T-helper 1 cell treated with Interleukin-12 subunit alpha and Interleukin-12 subunit beta and Interleukin-4 antibody, amounts not matched to agents 30 ng/mL and 1 ng/mL, for 36 hours (primary cell): ENCODE measurements at regions not wholly inside any gene's neighbourhood (a gene's known extent, or its start where the extent isn't known, plus 50 kb on each side); places are given as distances from the start of the nearest gene placed in this dataset.
"Not testable (repeated sequence)": the region's sequence is repeated elsewhere in the genome, so short reads cannot be mapped to it uniquely, and the experiment has no call there.

Experiments
- intact Hi-C: fragments of 100-400 bp; cut with micrococcal nuclease; formaldehyde crosslinking; loops from one replicate; pipeline ENCODE4 v1.15.1; 2024

DNA sequence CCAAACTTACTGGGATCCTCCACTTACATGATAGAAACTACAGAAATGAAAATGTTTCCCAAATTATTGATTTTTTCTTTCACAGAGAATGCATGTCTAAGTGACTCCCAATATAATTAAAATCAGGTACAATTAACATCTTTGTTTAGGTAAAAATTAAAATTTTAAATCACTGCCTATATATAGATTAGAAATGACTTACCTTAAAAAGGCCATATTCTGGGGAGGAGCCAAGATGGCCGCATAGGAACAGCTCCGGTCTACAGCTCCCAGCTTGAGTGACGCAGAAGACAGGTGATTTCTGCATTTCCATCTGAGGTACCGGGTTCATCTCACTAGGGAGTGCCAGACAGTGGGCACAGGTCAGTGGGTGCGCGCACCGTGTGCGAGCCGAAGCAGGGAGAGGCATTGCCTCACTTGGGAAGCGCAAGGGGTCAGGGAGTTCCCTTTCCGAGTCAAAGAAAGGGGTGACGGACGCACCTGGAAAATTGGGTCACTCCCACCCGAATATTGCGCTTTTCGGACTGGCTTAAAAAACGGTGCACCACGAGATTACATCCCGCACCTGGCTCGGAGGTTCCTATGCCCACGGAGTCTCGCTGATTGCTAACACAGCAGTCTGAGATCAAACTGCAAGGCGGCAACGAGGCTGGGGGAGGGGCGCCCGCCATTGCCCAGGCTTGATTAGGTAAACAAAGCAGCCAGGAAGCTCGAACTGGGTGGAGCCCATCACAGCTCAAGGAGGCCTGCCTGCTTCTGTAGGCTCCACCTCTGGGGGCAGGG, 757.9 kb downstream of the C4orf33 start:
- intact Hi-C loops: not testable (repeated sequence)

DNA sequence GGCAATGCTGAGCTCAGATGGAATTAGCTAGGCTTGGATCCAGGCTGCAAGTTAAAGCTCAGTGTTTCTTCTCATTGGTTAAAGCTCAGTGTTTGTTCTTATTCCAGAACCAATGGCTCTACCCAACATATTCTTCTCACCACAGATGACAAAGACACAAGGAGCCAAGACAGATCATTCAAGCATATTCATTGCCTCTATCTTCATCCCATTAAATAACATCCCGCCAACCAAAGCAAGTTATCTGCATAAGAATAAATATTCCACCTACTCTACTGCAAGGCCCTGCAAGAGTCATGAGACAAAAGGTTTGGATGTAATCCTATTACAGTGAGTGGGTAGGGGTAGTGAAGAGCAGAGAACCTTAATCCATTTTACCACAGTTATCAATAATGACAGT, 766.5 kb downstream of the C4orf33 start:
- intact Hi-C loops: no loop called here

DNA sequence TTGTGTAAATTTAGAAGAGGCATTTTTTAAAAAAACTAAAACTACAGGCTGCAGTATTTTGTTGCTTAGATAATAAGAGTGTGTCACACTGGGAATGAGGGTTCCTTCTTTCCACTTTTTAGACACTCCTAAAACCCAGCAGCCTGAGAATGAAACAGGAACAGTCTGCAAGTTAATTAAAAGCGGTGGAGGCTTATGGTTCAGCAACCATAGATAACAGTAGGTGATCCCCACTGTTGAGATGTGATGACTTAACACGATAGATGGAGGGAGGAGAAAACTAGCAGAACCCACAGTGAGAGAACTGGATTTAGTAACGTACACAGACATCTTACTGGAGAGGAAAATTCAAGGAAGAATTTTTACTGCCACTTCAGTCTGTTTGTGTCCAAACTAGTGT, 767.3 kb downstream of the C4orf33 start:
- intact Hi-C loops: no loop called here

DNA sequence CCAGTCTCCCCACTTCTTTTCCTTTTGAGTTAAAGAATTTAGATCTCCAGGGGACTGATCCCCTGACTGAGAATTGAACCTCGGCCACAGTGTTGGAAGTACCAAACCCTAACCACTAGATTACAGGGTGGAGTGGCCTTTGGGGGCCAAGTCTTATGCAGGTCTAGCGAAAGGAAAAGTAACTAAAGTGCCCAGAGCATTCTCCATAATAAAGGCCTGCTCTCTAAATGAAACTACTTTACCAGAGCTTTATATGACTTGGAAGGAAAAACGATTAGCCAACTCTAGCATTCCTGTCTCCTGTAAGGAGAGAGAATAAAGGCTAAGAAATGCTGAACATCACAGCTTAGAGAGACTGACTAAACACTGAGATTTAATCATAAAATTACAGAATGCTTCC, 788.0 kb downstream of the C4orf33 start:
- intact Hi-C loops: no loop called here

DNA sequence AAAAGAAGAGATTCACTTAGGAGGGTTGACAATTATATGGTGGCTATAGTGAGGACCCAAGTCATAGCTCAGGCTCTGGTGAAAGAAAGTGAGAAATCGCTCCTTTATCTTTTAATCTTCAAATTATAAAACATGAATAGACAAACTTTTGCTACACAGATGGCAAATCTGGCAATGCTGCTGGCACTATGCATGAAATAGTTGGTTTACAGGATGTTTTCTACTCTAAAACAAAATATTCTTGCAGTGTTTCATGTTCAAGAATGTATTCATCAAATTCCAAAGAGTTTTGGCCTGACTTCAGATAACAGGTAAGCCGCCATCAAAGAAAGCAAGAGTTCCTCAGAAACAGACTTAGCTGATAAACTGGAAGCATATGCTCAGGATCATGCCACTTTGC, 801.2 kb downstream of the C4orf33 start:
- intact Hi-C loops: no loop called here

DNA sequence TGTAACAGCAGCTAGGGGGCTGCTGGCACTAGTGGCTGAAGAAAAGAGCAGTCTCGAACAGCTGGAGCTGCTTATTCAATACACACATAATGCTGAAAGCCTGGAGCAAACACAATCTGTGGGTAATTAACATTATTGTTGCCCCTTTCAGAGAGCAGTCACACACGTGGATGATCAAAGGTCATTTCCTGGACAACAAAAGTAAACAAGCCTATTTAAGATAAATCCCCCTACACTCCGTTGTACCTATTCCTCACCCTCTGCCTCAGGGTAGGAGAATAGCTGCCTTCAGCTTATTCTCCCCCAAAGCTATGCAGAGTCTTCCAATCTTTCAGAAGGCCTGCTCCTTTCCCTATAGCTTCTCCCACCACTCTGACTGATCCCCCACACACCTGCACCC, 803.9 kb downstream of the C4orf33 start:
- intact Hi-C loops: no loop called here

DNA sequence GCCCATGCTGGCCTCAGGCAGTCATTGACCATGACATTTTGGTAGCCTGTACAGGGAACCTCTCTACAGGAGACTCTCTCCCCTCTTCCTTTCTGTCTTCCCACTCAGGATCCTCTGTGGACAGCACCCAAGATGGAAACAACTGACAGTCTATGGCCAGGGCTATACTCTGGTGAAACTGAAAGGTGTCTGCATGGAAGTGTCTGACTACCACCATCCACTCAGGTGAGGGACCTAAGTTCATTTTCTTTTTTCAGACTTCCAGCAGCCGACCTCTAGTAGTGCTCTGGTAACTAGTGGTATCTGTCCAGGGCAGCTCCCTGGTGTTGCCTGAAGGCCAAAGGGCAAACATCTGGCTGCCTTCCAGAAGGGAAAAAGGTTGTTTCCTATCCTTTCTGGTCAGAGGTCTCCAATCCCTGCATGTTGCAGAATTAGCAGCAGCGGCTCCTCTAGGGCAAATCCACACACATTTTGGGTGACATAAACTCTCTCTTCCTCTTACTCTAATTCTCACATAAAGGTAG, 804.5 kb downstream of the C4orf33 start:
- intact Hi-C loops: no loop called here

DNA sequence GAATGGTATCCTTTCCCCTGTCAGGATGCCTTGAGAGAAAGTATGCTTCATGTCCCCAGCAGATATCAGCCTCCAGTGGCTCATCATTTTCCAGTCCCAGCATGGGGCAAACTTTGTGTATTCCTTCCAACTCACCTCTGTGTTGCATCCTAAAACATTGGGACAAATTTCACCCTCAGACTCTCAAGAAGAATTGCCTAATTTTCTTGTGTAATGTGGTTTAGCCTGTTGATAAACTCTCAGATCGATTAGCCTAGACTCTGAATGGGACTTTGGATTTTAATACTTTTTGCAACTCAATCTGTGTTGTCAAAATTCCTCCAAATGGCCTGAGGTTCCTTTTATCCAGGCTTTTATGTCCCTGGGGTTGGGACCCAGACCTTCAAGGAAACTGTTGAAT, 805.3 kb downstream of the C4orf33 start:
- intact Hi-C loops: no loop called here

DNA sequence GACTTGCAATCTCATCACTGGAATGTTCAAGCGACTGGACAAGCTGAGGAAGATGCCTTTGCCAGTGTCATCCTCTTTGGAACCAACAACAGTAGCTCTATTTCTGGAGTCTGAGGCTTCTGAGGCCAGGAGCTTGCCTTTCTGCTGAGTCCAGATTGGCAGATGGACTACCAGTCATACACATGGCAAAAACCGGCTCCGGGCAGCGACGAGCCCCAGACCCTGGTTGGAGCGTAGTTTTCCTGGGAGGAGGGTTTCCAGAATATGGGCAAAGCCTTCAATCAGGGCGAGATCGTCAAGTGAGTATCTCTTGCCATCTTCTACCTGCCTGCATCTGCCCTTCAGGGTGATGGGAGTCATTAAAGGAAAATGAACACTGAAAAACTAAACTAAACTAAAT, 807.9 kb downstream of the C4orf33 start:
- intact Hi-C loops: no loop called here

DNA sequence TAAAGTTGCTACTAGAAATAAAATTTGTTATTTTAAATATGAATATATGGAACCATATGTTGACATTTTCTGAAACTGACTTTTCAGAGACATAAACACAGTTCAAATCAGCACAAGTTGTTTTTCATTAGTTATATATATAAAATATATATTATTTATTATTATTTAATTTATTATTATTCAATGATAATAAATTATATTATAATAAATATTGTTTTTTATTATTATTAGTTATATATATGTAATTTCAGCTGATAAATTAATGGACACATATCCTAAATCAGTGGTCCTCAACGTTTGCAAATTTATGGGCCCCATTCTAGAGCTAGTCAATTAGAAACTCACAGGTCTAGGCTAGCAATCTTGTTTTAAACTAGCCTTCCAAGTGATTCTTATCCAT, 809.3 kb downstream of the C4orf33 start:
- intact Hi-C loops: no loop called here

DNA sequence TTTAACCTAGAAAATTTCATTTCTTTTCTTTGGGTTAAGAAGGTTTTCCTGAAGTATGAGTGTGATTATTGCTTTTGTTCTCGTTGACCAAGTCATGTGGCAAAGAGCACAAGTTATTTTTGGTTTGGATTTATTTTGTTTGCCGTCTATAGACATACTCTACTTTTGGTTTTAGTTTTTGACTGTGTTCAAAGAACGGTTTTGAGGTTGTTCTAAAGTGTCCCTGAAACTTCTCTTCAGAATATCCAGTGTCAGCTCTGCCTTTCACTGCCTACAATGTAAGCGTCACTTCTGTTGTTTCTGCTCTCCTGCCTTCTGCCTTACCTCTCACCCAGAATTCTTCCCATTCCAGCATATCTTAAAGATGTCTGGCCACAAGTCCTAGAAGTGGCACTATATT, 812.2 kb downstream of the C4orf33 start:
- intact Hi-C loops: no loop called here

DNA sequence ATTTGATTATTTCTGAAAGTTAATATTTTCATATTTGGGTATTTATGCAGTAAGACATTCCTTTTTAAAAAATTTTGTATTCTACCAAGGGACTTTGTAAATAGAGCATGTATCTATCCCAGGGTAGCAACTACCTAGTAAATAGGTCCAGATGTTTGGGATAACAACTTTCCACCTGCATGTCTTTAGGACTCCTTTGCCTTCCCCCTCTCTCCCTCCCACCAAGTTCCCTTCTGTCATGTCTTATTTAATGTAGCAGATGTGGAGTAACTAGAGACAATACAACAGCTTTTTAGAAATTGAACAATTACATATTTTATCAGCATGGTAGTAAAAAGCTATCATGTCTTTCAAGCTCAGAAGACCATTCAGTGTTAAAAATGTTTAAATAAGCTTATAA, 821.0 kb downstream of the C4orf33 start:
- intact Hi-C loops: no loop called here

DNA sequence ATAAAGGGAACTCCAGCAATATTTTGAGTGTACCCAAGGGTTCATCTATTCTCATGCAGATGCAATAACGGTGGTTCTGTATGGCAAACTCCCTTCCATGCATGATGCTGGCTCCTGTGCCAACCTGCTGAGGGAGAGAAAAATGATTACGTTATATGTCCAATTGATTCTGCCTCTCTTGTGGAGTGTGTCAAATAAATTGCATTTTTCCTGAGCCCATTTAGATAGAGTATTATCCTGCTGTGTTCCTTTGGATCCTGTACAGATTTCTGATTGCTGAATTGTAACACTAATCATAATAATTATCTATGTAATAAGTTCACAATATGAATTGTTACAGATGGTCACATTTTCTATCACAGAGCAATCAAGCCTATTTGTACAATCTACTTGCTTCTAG, 821.7 kb downstream of the C4orf33 start:
- intact Hi-C loops: no loop called here

DNA sequence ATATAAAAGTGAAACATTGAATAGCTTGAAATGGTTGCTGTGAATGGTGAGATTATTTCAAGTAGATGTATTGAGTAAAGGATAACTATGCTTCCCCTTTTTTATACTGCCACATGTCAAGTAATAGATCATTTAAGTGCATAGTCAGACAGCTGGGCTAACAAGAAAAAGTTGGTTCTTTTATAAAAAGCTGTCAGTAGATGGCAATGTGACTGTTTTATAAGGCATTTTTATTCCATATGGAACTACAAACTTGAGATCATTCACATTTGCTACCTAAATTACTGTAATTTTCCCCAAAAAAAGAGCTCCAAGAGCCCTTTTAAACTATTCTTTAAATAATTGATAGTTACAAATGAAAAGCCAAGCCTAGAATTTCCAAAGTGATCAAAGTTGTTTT, 831.0 kb downstream of the C4orf33 start:
- intact Hi-C loops: no loop called here

DNA sequence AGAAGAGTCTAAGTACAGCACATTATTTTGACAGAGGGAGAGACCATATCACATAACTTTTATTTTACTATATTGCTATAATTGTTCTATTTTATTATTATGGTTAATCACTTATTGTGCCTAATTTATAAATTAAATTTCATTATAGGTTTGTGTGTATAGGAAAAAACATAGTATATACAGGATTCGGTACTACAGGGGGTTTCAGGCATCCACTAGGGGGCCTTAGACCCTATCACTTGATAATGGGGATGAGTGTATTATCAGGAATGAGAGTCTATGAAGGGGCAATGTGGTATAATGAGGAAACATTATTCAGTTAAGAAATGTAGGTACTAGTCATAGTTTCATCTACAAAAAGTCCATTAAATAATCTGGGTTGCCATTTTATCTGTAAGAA, 833.1 kb downstream of the C4orf33 start:
- intact Hi-C loops: no loop called here

DNA sequence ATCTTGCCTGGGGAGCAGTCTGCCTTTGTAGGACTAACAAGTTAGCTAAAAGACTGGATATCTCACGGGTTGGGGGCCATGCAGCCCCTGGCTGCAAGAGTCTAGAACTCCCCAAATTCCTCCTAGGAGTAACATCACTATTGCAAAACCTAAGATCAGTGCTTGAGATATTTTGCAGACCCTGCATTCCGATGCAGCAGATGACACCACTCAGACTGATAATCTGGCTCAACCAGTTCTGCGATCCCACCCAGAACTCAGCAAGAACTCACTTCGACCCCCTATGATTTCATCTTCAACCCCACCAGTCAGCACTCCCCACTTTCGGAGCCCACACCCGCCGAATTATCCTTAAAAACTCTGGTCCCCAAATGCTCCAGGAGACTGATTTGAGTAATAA, 834.0 kb downstream of the C4orf33 start:
- intact Hi-C loops: no loop called here

DNA sequence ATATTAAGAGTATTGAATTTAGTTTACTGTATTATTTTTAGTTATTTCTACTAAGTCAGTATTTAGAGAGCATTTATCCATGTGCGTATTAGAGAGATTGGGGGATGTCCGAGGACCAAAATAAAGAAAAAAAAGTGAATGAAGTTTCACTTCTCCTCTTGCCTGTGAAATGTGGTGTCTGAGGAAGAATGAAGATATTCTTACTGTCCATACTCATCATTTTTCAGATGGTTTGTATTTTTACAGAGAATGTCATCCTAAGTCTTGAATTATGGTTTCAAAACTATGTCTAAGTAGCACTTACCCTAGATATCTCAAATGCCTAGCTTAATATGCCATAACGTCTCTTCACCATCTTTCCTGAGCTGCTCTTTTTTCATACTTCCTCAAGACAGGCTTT, 854.3 kb downstream of the C4orf33 start:
- intact Hi-C loops: no loop called here

DNA sequence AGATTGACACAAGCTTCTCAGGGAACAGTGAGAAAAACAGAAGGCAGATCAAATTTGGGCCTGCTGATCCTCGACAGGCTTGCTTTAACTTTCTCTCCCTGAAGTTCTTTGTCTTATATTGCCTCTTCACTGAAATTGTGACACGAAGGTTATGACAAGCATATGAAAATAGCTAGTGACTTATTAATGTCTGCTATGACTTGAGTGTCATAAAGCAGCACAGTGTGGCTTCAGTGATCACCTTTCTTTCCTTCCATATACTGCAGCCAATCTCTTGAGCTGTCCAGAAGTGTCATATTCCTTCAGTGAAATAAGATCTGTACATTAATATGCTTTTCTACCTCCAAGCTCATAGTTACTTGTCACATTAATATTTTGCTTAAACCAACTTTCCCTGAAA, 870.2 kb downstream of the C4orf33 start:
- intact Hi-C loops: no loop called here

DNA sequence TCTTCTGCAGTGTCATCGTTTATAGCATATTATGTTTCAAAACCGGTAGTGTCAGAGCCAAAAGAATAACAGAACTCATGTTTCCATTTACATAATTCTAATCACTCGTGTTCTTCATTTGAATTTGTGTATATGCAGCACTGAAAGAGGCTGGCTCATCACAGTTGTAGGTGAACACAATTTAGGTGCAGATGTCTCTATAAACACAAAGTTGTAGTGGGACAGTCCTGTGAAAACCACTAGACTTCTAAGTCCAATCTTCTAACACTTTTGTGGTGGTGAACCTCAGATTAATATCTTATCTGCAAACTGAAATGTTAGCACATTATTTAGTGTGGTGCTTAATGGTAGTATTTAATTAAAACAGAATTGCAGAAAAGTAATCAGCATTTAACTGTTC, 872.4 kb downstream of the C4orf33 start:
- intact Hi-C loops: no loop called here

DNA sequence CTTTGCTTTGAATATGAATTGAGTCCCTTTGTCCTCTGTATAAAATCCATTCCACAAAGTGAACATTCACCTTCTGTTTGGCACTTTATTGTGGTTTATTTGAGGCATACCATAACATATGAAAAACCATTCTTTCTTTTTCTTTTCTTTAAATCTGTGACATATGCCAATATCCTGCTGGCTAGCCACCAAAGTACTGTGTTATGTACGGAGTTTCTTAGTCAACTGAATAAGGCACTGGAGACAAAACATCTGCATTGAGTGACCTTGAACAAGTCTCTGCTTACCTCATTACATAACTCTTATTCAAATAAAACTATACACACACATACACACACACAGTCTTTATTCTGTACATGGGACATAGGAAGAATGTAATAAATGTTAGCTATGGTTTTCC, 872.8 kb downstream of the C4orf33 start:
- intact Hi-C loops: no loop called here

DNA sequence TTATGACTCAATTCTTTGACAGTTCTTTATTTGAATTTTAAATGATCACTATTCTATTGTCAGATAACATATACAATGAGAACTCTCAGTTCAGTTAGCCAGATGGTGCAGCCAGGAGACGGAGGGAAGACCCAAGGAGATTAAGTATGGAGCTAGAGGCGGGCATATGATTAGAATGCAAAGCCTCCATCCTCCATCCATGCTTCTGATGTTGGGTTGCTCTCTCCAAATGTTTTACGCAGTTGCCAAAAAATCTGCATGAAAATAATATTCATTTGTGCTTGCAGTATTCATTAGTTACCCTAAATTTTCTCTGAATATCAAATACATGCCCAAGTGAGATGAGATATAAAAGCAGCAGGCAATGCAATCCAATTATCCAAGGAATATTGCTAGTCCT, 874.8 kb downstream of the C4orf33 start:
- intact Hi-C loops: no loop called here

DNA sequence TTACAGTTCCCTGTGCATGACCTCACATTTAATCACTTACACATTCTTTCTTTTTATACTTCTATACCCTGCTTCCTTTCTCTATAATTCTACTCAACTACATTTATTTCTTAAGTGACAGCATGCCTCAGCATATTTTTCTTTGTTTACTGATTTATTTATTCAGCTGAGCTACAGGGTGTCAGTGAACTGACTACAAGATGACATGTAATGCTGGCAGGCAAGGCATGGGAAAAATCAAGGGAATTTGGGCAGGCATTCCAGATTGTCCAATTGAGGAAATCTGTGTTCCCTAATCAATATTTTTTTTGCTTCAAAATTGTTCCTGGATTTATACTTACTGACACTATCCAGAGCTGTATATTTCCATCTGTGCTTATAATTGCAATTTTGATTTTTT, 875.5 kb downstream of the C4orf33 start:
- intact Hi-C loops: no loop called here

DNA sequence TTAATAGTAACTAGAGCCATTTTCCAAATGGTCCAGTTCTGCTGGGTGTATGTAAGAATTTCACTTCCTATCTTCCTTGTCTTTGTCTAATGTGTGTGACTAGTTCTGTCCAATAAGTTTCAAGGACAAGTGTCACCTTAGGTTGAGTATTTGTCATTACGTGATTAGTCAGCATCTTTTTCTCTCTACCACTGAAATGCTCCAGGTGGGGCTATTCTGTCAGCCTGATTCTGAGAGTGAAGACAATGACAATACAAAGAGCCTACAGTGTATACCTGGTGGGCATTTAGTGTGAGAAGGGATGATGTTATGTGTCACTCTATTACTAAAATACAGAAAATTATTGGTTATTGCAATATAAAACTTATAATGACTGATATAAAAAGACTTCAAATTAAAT, 876.3 kb downstream of the C4orf33 start:
- intact Hi-C loops: no loop called here

DNA sequence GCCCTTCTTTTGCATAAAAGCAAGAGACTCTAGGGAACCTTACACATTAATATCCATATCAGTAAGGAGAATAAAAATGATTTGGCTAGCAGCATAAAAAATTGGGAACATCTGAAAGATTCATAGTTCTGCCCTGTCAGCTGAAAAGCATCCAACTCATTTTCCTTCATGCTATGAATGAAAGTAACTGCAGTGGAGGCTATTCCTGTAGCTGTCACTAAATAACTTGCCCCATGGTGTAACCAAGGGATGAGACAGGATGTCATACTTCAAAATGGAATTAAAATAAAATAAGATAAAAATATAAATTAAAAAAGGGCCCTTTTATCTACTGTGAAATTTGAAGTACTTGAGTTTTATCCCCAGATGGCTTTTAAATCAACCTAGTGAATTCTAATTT, 878.8 kb downstream of the C4orf33 start:
- intact Hi-C loops: no loop called here
